HEK293 (cell line): ENCODE measurements at regions not wholly inside any gene's neighbourhood (a gene's known extent, or its start where the extent isn't known, plus 50 kb on each side); places are given as distances from the start of the nearest gene placed in this dataset.

ENCODE experiments used
- CTCF ChIA-PET: fragments of 350-600 bp; formaldehyde crosslinking; extraction: SDS; loops from one replicate; lab custom pipeline; 2021; ENCODE audit warnings: antibody characterized with exemption; lab: Yijun Ruan, JAX
- POLR2A ChIA-PET: fragments of 300-600 bp; formaldehyde crosslinking; extraction: SDS; loops from one replicate; lab custom pipeline; 2020; ENCODE audit warnings: antibody characterized with exemption, inconsistent platforms; lab: Yijun Ruan, JAX
- H3K27ac ChIP-seq: fragments of 200-500 bp; sonication (Bioruptor generic); 2 replicates; pipeline ENCODE4 v1.5.1; 2014; ENCODE audit warnings: low read depth, low read length, control low read depth, inconsistent platforms; ENCODE audit errors: extremely low read depth
- H3K36me3 ChIP-seq, 2 experiments: fragments of 200-500 bp in 1 of 2; sonication (Bioruptor generic) in 1 of 2; 1 replicate in 1 of 2; 2 replicates in 1 of 2; pipeline ENCODE4 v1.5.1; 2014 to 2017; ENCODE audit warnings: inconsistent platforms in 2 of 2, low read length in 2 of 2; ENCODE audit not compliant: control insufficient read depth in 2 of 2, insufficient read depth in 1 of 2
- H3K4me1 ChIP-seq: fragments of 200-500 bp; sonication (Bioruptor generic); 2 replicates; pipeline ENCODE4 v1.5.1; 2014; ENCODE audit warnings: mild to moderate bottlenecking, low read length, inconsistent platforms; ENCODE audit not compliant: control insufficient read depth, insufficient read depth
- H3K4me3 ChIP-seq: 2 replicates; pipeline ENCODE4 v1.5.1; 2011; ENCODE audit warnings: low read depth, mild to moderate bottlenecking, control low read depth, low read length, moderate library complexity
- H3K9me3 ChIP-seq: fragments of 200-500 bp; sonication (Bioruptor generic); 2 replicates; pipeline ENCODE4 v1.5.1; 2014; ENCODE audit warnings: low read depth, low read length, inconsistent platforms; ENCODE audit not compliant: control insufficient read depth, insufficient read depth
- GLI2 ChIP-seq: fragments of 450-650 bp; formaldehyde crosslinking; IDR thresholded peaks from 2 replicates; pipeline ENCODE4; 2017; ENCODE audit warnings: missing biosample characterization, missing genetic modification characterization, low read depth, borderline replicate concordance
- GLIS2 ChIP-seq: fragments of 450-650 bp; formaldehyde crosslinking; IDR thresholded peaks from 2 replicates; pipeline ENCODE4 v1.5.1; 2016; ENCODE audit warnings: missing biosample characterization, missing genetic modification characterization
- KLF16 ChIP-seq: fragments of 450-650 bp; formaldehyde crosslinking; IDR thresholded peaks from 2 replicates; pipeline ENCODE4 v1.5.1; 2017; ENCODE audit warnings: missing biosample characterization, missing genetic modification characterization
- PRDM2 ChIP-seq: fragments of 450-650 bp; formaldehyde crosslinking; IDR thresholded peaks from 2 replicates; pipeline ENCODE4 v1.5.1; 2016; ENCODE audit warnings: missing biosample characterization, missing genetic modification characterization, borderline replicate concordance
- SP3 ChIP-seq: fragments of 450-650 bp; formaldehyde crosslinking; IDR thresholded peaks from 2 replicates; pipeline ENCODE4 v1.5.1; 2016; ENCODE audit warnings: missing biosample characterization, missing genetic modification characterization
- YY2 ChIP-seq: fragments of 450-650 bp; formaldehyde crosslinking; IDR thresholded peaks from 2 replicates; pipeline ENCODE4 v1.5.1; 2016; ENCODE audit warnings: missing biosample characterization, missing genetic modification characterization
- ZFP37 ChIP-seq: fragments of 450-650 bp; formaldehyde crosslinking; IDR thresholded peaks from 2 replicates; pipeline ENCODE4 v1.5.1; 2016; ENCODE audit warnings: missing biosample characterization, missing genetic modification characterization
- ZNF146 ChIP-seq: fragments of 450-650 bp; formaldehyde crosslinking; IDR thresholded peaks from 2 replicates; pipeline ENCODE4 v1.5.1; 2016; ENCODE audit warnings: missing biosample characterization, missing genetic modification characterization
- ZNF19 ChIP-seq: fragments of 450-650 bp; formaldehyde crosslinking; IDR thresholded peaks from 2 replicates; pipeline ENCODE4; 2016; ENCODE audit warnings: missing biosample characterization, missing genetic modification characterization, low read depth
- ZNF280D ChIP-seq: fragments of 450-650 bp; formaldehyde crosslinking; IDR thresholded peaks from 2 replicates; pipeline ENCODE4 v1.5.1; 2016; ENCODE audit warnings: missing biosample characterization, missing genetic modification characterization
- ZNF350 ChIP-seq: fragments of 450-650 bp; formaldehyde crosslinking; IDR thresholded peaks from 2 replicates; pipeline ENCODE4 v1.5.0; 2017; ENCODE audit warnings: missing biosample characterization, mild to moderate bottlenecking, missing genetic modification characterization
- ZNF398 ChIP-seq: fragments of 450-650 bp; formaldehyde crosslinking; IDR thresholded peaks from 2 replicates; pipeline ENCODE4 v1.5.1; 2017; ENCODE audit warnings: missing biosample characterization, missing genetic modification characterization
- ZNF558 ChIP-seq: fragments of 450-650 bp; formaldehyde crosslinking; IDR thresholded peaks from 2 replicates; pipeline ENCODE4 v1.5.1; 2016; ENCODE audit warnings: missing biosample characterization, missing genetic modification characterization
- ZNF639 ChIP-seq: fragments of 450-650 bp; formaldehyde crosslinking; IDR thresholded peaks from 2 replicates; pipeline ENCODE4 v1.5.1; 2016; ENCODE audit warnings: missing biosample characterization, missing genetic modification characterization
- ZNF645 ChIP-seq: fragments of 450-650 bp; formaldehyde crosslinking; IDR thresholded peaks from 2 replicates; pipeline ENCODE4; 2016; ENCODE audit warnings: missing biosample characterization, missing genetic modification characterization
- ZNF792 ChIP-seq: fragments of 450-650 bp; formaldehyde crosslinking; IDR thresholded peaks from 2 replicates; pipeline ENCODE4 v1.5.1; 2016; ENCODE audit warnings: missing biosample characterization, missing genetic modification characterization
- ZNF830 ChIP-seq: fragments of 450-650 bp; IDR thresholded peaks from 2 replicates; pipeline ENCODE4 v1.5.0; 2018; ENCODE audit warnings: missing biosample characterization, missing genetic modification characterization, low read depth, mild to moderate bottlenecking, moderate library complexity
- ZNF843 ChIP-seq: fragments of 450-650 bp; formaldehyde crosslinking; IDR thresholded peaks from 2 replicates; pipeline ENCODE4 v1.5.1; 2016; ENCODE audit warnings: missing biosample characterization, missing genetic modification characterization
- ZSCAN16 ChIP-seq: fragments of 450-650 bp; formaldehyde crosslinking; IDR thresholded peaks from 2 replicates; pipeline ENCODE4 v1.5.1; 2016; ENCODE audit warnings: missing biosample characterization, missing genetic modification characterization

- H3K4me1 ChIP-seq = no peaks in the 10 kb centered on the region
- no peak for TF ChIP-seq GLIS2 (tag by site-specific recombination)
- no peak overlapping the region for H3K27ac ChIP-seq
- H3K36me3 ChIP-seq = no peaks in the 10 kb centered on the region
- ChIA-PET POLR2A (no interaction called here), CTCF (no interaction called here)
- no peak overlapping the region for H3K4me3 ChIP-seq
- H3K9me3 ChIP-seq = no peaks in the 10 kb centered on the region
These were observed 229.2 kb downstream of the EMP1 start for GRCh38 chr12:13425766-13426165.

- Histone ChIP-seq H3K36me3 (no peaks in the 10 kb centered on the region), H3K4me1 (no peaks in the 10 kb centered on the region), H3K27ac (no peak overlapping the region), H3K4me3 (no peak overlapping the region), H3K9me3 (no peaks in the 10 kb centered on the region)
- POLR2A ChIA-PET = no interaction called here
- CTCF ChIA-PET = interaction anchor here (0.6 kb wide), 1 partner anchor 1190 kb away, joined by 4 read pairs; no protein-coding TSS in a partner anchor
- TF ChIP-seq ZNF843 (tag by site-specific recombination) (no peak), YY2 (tag by site-specific recombination) (no peak), KLF16 (tag by site-specific recombination) (no peak), ZNF19 (tag by site-specific recombination) (no peak), SP3 (tag by site-specific recombination) (no peak), ZNF350 (tag by site-specific recombination) (no peak), ZNF830 (tag by site-specific recombination) (no peak), ZNF146 (tag by site-specific recombination) (no peak)
These were observed 225.8 kb downstream of the EMP1 start for GRCh38 chr12:13422291-13422690.

- Histone ChIP-seq H3K4me3 (no peak overlapping the region), H3K9me3 (no peaks in the 10 kb centered on the region), H3K27ac (no peak overlapping the region), H3K36me3 (no peaks in the 10 kb centered on the region), H3K4me1 (no peaks in the 10 kb centered on the region)
- CTCF ChIA-PET = interaction anchor here (0.5 kb wide), 1 partner anchor 214 kb away, joined by 3 read pairs; no protein-coding TSS in a partner anchor
- POLR2A ChIA-PET = no interaction called here
- TF ChIP-seq PRDM2 (tag by site-specific recombination) = no peak
- TF ChIP-seq ZNF398 = no peak
- TF ChIP-seq GLI2 = no peak
- no peak for TF ChIP-seq ZNF792
- TF ChIP-seq ZFP37 (tag by site-specific recombination) = no peak
- TF ChIP-seq ZNF280D (tag by site-specific recombination) = no peak
- no peak for TF ChIP-seq ZSCAN16 (tag by site-specific recombination)
- no peak for TF ChIP-seq ZNF639 (tag by site-specific recombination)
- TF ChIP-seq ZNF645 (tag by site-specific recombination) = no peak
- no peak for TF ChIP-seq ZNF558 (tag by site-specific recombination)
These were observed 221.0 kb downstream of the EMP1 start for GRCh38 chr12:13417516-13417915.
